ENCODE measurements at regions not wholly inside any gene's neighbourhood (a gene's known extent, or its start where the extent isn't known, plus 50 kb on each side); places are given as distances from the start of the nearest gene placed in this dataset.

DNA sequence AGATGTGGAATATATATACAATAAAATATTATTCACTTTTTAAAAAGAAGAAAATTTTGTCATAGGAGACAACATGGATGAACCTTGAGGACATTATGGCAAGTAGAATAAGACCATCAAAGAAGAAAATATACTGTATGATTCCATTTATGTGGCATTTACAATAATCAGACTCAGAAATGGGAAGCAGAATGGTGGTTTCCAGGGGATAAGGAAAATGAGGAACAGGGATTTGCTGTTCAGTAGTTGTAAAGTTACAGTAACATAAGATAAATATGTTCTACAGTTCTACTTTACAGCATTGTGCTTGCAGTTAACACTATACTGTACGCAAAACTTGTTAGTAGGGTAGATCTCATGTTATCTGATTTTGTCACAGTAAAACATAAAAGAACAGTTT lies 1271.0 kb downstream of the LRFN5 start:
- TF ChIP-seq CTCF (IDR thresholded peaks at IDR 0.05; ENCODE audit: borderline replicate concordance, control extremely low read depth, extremely low read depth, insufficient read depth, missing control alignments), result no peak
- in situ Hi-C loops (cut with MboI; ENCODE audit: low sequenced_read_pairs, unreplicated experiment), result no loop called here
- DNase-seq (ENCODE audit: low spot score), result no peak

DNA sequence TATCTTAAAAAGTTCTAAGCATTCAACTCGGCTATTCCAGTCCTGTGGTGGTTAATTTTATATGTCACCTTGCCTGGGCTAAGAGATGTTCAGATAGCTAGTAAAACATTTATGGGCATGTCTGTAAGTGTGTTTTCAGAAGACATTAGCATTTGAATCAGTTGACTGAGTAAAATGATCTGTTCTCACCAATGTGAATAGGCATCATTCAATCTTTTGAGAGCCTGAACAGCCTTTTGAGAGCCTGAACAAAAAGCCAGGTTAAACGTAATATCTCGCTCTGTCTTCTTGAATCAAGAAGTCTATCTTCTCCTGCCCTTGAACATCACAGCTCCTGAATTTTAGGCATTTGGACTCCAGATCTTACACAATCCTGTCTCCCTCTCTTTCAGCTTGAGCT lies 1266.1 kb downstream of the LRFN5 start:
- no peak for DNase-seq (ENCODE audit: low spot score)
- TF ChIP-seq CTCF (IDR thresholded peaks at IDR 0.05; ENCODE audit: borderline replicate concordance, control extremely low read depth, extremely low read depth, insufficient read depth, missing control alignments), result no peak
- in situ Hi-C loops (cut with MboI; ENCODE audit: low sequenced_read_pairs, unreplicated experiment), result no loop called here

- in situ Hi-C loops (cut with MboI; ENCODE audit: low sequenced_read_pairs, unreplicated experiment), result no loop called here
- TF ChIP-seq CTCF (IDR thresholded peaks at IDR 0.05; ENCODE audit: borderline replicate concordance, control extremely low read depth, extremely low read depth, insufficient read depth, missing control alignments), result no peak
- no peak for DNase-seq (ENCODE audit: low spot score)
Measured at GRCh38 chr14:42869681-42870080, 1263.0 kb downstream of the LRFN5 start.

- in situ Hi-C loops (cut with MboI; ENCODE audit: low sequenced_read_pairs, unreplicated experiment), result no loop called here
- TF ChIP-seq CTCF (IDR thresholded peaks at IDR 0.05; ENCODE audit: borderline replicate concordance, control extremely low read depth, extremely low read depth, insufficient read depth, missing control alignments), result no peak
Measured at GRCh38 chr14:42862114-42862513, 1255.4 kb downstream of the LRFN5 start.

GRCh38 chr14:42860371-42860770 lies 1253.7 kb downstream of the LRFN5 start:
- TF ChIP-seq CTCF (IDR thresholded peaks at IDR 0.05; ENCODE audit: borderline replicate concordance, control extremely low read depth, extremely low read depth, insufficient read depth, missing control alignments), result no peak
- in situ Hi-C loops (cut with MboI; ENCODE audit: low sequenced_read_pairs, unreplicated experiment), result no loop called here
- no peak for DNase-seq (ENCODE audit: low spot score)

More at GRCh38 chr14:42862114-42862513, 1255.4 kb downstream of the LRFN5 start:
- DNase-seq (ENCODE audit: low spot score), result no peak

DNA sequence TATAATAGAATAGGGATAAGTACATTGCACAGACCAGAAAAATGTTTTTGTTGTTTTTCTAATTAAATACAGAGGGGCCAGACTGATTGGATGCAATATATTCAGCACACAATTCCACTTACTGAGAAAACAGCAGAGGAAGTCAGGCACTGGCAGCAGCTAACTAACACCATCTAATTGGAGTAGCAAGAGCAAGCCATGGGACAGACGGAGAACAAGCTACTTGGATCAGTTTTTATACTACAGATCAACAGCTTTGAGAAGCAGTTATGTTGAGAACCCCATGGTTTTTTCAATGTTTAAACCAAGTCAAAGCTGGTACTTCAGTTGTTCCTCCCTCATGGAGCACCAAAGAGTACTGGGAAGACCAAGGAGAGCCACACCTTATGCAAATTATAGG lies 1249.4 kb downstream of the LRFN5 start:
- no peak for TF ChIP-seq CTCF (IDR thresholded peaks at IDR 0.05; ENCODE audit: borderline replicate concordance, control extremely low read depth, extremely low read depth, insufficient read depth, missing control alignments)
- in situ Hi-C loops (cut with MboI; ENCODE audit: low sequenced_read_pairs, unreplicated experiment), result no loop called here
- no peak for DNase-seq (ENCODE audit: low spot score)

DNA sequence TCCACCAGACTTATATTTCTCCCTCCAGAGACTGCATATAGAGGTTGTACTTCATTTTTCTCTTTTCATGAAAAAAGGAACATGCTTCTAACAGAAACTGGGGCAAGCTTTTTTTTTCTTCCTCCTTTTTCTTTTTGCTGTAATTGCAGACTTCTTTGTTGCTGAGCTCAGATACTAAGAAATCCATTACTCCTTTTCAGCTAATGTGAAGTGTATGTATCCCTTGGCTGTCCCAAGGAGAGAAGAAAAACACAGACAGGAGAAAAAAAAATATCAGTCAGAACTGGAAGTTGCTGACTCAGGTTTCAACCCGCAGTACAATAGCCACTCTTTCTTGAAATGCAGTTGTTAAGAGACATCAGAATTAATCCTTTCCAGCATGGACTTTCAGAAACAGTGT lies 1248.4 kb downstream of the LRFN5 start:
- no peak for DNase-seq (ENCODE audit: low spot score)
- no peak for TF ChIP-seq CTCF (IDR thresholded peaks at IDR 0.05; ENCODE audit: borderline replicate concordance, control extremely low read depth, extremely low read depth, insufficient read depth, missing control alignments)
- in situ Hi-C loops (cut with MboI; ENCODE audit: low sequenced_read_pairs, unreplicated experiment), result no loop called here

Measured in GM13976 (cell line).